HG02938 (cell line): ENCODE measurements at regions not wholly inside any gene's neighbourhood (a gene's known extent, or its start where the extent isn't known, plus 50 kb on each side); places are given as distances from the start of the nearest gene placed in this dataset.

ENCODE experiments used
- ATAC-seq: cut with Tn5 transposase; IDR thresholded peaks from one replicate; pipeline ENCODE4 v1.9.1; 2021; ENCODE audit warnings: mild to moderate bottlenecking, moderate library complexity; ENCODE audit not compliant: unreplicated experiment

- no peak for ATAC-seq
Measured at GRCh38 chr3:177992993-177993970, 543.0 kb upstream of the KCNMB2 start.

GRCh38 chr3:177994976-177995375 is 541.3 kb upstream of the KCNMB2 start:
- ATAC-seq, result no peak

- ATAC-seq, result no peak
Measured at GRCh38 chr3:177995381-177996085, 540.7 kb upstream of the KCNMB2 start.

GRCh38 chr3:178001670-178002101 is 534.5 kb upstream of the KCNMB2 start:
- peak; percentile 98 for ATAC-seq

GRCh38 chr3:178002113-178002512 is 534.1 kb upstream of the KCNMB2 start:
- no peak for ATAC-seq

GRCh38 chr3:178003756-178004155 is 532.5 kb upstream of the KCNMB2 start:
- no peak for ATAC-seq

- no peak for ATAC-seq
Measured at GRCh38 chr3:178005961-178006360, 530.3 kb upstream of the KCNMB2 start.

GRCh38 chr3:178010306-178010705 is 525.9 kb upstream of the KCNMB2 start:
- no peak for ATAC-seq

- ATAC-seq, result no peak
Measured at GRCh38 chr3:178019645-178020044, 516.6 kb upstream of the KCNMB2 start.

- ATAC-seq, result no peak
Measured at GRCh38 chr3:178022599-178022998, 513.6 kb upstream of the KCNMB2 start.

- ATAC-seq, result no peak
Measured at GRCh38 chr3:178028933-178029332, 507.3 kb upstream of the KCNMB2 start.

GRCh38 chr3:178036451-178037144 is 499.6 kb upstream of the KCNMB2 start:
- ATAC-seq, result no peak

- no peak for ATAC-seq
Measured at GRCh38 chr3:178041931-178042330, 494.3 kb upstream of the KCNMB2 start.

GRCh38 chr3:178042376-178042775 is 493.9 kb upstream of the KCNMB2 start:
- ATAC-seq, result no peak

- no peak for ATAC-seq
Measured at GRCh38 chr3:178043084-178043483, 493.2 kb upstream of the KCNMB2 start.

- ATAC-seq, result no peak
Measured at GRCh38 chr3:178044320-178044719, 491.9 kb upstream of the KCNMB2 start.

- ATAC-seq, result no peak
Measured at GRCh38 chr3:178047496-178047895, 488.7 kb upstream of the KCNMB2 start.

GRCh38 chr3:178048768-178049167 is 487.5 kb upstream of the KCNMB2 start:
- no peak for ATAC-seq

GRCh38 chr3:178054471-178054870 is 481.8 kb upstream of the KCNMB2 start:
- ATAC-seq, result no peak

- no peak for ATAC-seq
Measured at GRCh38 chr3:178055939-178056338, 480.3 kb upstream of the KCNMB2 start.

- ATAC-seq, result no peak
Measured at GRCh38 chr3:178056868-178057267, 479.4 kb upstream of the KCNMB2 start.
